ENCODE measurements at regions not wholly inside any gene's neighbourhood (a gene's known extent, or its start where the extent isn't known, plus 50 kb on each side); places are given as distances from the start of the nearest gene placed in this dataset.

DNA sequence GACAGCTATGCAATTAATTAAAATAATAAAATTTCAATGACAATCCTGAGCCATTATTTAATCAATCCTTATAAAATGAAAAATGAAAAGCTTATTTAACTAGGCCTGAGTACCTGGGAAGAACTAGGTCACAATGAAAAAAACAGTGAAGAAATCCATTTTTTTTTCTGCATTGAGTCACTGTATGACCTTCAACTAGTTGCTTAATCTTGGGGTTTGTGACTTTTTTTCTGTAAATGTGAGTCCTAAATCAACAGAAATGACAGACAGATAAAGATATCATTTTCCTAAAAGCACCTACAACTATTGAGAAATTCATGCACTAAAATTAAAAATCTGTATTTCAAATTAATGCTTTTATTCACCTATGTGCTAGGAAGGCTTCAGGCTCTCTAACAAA is 96.8 kb downstream of the TMEM26 start:
- no peak overlapping the region for H3K27ac Mint-ChIP-seq
- H3K4me1 Mint-ChIP-seq, result no peaks in the 10 kb centered on the region
- H3K36me3 Mint-ChIP-seq, result no peaks in the 10 kb centered on the region
- DNase-seq, result no peak
- no peak overlapping the region for H3K4me3 Mint-ChIP-seq
- H3K9me3 Mint-ChIP-seq, result no peaks in the 10 kb centered on the region
- ATAC-seq (ENCODE audit: low read depth in 2 of 2), result no peak
- H3K27me3 Mint-ChIP-seq, result peaks cover 5 to 16% (median 12%) of the 10 kb centered on the region in 3 donors

DNA sequence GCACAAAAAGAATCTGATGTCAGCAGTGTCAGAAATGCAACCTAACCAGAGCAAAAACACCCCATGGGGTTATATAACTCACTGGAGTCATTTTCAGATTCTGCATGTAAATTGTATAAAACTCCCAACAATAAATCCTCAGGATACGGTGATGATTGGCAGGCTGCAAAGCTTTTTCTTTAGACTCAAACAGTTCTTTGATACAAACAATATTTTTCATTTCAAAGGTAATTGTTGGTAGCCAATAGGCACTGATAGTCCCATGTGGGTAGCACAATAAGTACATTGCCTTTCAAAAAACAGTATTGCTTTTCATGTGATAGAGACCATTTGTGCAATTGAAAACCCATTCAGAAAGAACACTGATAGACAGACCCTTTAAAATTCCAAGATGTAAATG is 98.0 kb downstream of the TMEM26 start:
- Mint-ChIP-seq H3K27me3 (peaks cover 5 to 16% (median 12%) of the 10 kb centered on the region in 3 donors), H3K4me1 (no peaks in the 10 kb centered on the region), H3K9me3 (no peaks in the 10 kb centered on the region), H3K27ac (no peak overlapping the region), H3K4me3 (no peak overlapping the region), H3K36me3 (no peaks in the 10 kb centered on the region)
- ATAC-seq (ENCODE audit: low read depth in 2 of 2) (no peak), DNase-seq (no peak)

DNA sequence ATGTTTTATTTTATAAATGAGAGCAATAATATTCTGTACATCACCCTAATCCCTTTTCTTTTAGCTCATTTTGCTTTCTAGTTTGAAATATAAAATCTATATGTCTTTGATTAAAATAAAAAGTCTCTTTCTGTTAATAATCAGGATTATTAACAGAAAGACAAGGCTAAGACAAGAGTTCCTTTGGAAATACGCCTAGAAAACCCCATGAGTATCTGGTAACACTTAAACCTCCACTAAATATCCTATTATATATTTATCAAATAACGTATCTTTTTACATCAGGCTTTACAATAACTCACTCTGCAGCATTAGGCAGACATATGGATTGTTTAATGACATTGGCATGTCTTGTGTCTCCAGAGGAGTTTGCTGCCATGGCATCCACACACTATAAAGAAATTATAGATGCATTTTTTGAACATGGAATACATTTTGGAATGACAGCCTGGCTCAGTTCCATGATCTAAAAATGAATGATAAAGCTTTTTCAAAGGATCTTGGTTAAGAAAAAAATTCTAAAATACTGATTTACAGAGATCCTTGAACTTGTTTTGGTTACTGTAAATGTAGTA is 98.7 kb downstream of the TMEM26 start:
- H3K9me3 Mint-ChIP-seq, result no peaks in the 10 kb centered on the region
- DNase-seq (no peak), ATAC-seq (ENCODE audit: low read depth in 2 of 2) (no peak)
- no peaks in the 10 kb centered on the region for H3K36me3 Mint-ChIP-seq
- no peak overlapping the region for H3K4me3 Mint-ChIP-seq
- H3K27ac Mint-ChIP-seq, result no peak overlapping the region
- H3K4me1 Mint-ChIP-seq, result no peaks in the 10 kb centered on the region
- H3K27me3 Mint-ChIP-seq, result peaks cover 5 to 16% (median 12%) of the 10 kb centered on the region in 3 donors

DNA sequence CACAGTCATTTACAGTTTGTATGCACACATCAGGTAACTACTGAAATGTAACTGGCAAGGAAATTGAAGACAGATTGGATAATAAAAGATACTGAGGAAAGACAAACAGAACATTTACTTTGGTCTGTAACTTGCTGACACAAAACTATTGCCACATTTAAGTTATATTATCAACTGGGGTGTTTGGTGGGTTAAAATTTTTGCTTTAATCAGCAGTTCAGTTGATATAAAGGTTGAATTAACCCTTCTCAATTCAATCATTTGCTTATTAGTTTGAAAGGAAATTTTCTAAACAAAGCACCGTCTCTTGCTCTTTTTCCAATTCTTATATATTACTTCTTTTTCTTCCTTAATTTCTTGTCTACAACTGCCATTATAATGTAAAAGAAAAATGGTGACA is 102.4 kb downstream of the TMEM26 start:
- Mint-ChIP-seq H3K9me3 (no peaks in the 10 kb centered on the region), H3K4me3 (no peak overlapping the region), H3K36me3 (no peaks in the 10 kb centered on the region), H3K27me3 (peaks cover 9 to 21% (median 19%) of the 10 kb centered on the region in 3 donors), H3K4me1 (no peaks in the 10 kb centered on the region), H3K27ac (no peak overlapping the region)
- DNase-seq (no peak), ATAC-seq (ENCODE audit: low read depth in 2 of 2) (no peak)

DNA sequence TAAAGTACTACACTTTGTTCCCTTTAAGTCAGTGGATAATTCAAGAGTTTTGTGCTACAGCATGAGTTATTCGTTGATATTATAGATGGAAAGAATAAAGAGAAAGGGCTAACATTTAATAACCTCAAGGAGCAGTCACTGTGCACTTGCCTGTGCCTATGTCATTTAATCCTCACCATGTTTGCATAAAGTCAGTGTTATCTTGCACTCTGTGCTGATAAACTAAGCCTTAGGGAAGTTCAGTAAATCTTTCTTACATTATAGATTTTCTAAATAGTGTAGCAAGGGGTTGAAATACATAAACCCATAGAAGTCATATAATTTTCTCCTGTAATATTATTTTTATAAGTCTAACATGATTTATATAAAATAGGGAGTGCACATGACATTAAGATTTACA is 103.1 kb downstream of the TMEM26 start:
- no peak for ATAC-seq (ENCODE audit: low read depth in 2 of 2)
- Mint-ChIP-seq H3K4me1 (no peaks in the 10 kb centered on the region), H3K27ac (no peak overlapping the region), H3K9me3 (no peaks in the 10 kb centered on the region), H3K27me3 (peaks cover 9 to 21% (median 19%) of the 10 kb centered on the region in 3 donors), H3K36me3 (no peaks in the 10 kb centered on the region), H3K4me3 (no peak overlapping the region)
- no peak for DNase-seq

DNA sequence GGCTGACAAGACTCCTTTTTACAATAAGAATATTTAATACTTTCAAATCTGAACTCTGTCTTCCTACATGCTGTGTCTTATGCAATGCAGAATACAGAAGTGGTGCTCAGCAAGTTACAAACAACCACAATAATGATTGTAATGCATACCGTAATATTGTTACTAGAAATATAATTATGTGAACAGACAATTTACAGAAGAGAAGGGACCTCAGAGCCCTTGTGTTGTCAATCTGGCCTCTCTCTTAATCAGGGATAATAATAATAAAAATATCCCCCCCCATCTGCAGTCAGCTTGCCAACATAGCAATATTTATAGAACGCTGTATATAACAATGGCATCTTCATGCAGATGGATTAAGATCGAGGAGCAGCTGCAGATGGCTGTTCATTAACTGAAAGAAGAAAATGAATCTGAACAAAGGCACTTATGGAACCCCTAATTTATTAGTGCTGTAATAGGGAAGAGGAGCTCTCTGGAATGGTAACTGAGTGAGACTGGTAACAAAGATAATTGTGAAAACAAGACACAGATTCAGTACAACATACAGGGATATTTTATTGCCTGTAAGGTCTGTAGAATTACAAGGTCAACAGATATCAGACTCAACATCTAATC is 106.3 kb downstream of the TMEM26 start:
- Mint-ChIP-seq H3K4me1 (no peaks in the 10 kb centered on the region), H3K27me3 (peaks cover 4 to 21% (median 8%) of the 10 kb centered on the region in 3 donors), H3K36me3 (peaks cover 0 to 7% of the 10 kb centered on the region in 2 donors), H3K27ac (no peak overlapping the region), H3K9me3 (peaks cover 0 to 10% (median 0%) of the 10 kb centered on the region in 7 donors), H3K4me3 (no peak overlapping the region)
- ATAC-seq (ENCODE audit: low read depth in 2 of 2) (no peak), DNase-seq (no peak)

DNA sequence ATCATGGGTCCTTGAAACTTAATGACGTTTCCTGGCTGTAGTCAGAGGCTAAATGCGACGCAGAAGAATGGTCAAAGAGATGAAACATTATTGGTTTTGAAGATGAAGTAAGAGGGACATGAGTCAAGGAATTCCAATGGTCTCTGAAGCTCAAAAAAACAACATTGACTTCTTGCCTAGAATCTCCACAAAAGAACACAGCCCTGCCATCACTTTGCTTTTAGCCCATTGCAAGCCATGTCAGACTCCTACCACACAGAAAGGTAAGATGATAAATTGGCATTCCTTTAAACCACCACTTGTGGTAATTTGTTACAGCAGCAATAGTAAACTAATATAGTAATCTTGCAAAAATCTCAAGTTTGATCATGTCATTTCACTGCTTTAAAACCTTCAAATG is 109.4 kb downstream of the TMEM26 start:
- ATAC-seq (ENCODE audit: low read depth in 2 of 2), result no peak
- no peak overlapping the region for H3K4me3 Mint-ChIP-seq
- H3K27me3 Mint-ChIP-seq, result peaks cover 4 to 21% (median 10%) of the 10 kb centered on the region in 3 donors
- H3K36me3 Mint-ChIP-seq, result peaks cover 0 to 7% of the 10 kb centered on the region in 2 donors
- peaks cover 0 to 10% (median 0%) of the 10 kb centered on the region in 7 donors for H3K9me3 Mint-ChIP-seq
- H3K4me1 Mint-ChIP-seq, result no peaks in the 10 kb centered on the region
- no peak for DNase-seq
- no peak overlapping the region for H3K27ac Mint-ChIP-seq

DNA sequence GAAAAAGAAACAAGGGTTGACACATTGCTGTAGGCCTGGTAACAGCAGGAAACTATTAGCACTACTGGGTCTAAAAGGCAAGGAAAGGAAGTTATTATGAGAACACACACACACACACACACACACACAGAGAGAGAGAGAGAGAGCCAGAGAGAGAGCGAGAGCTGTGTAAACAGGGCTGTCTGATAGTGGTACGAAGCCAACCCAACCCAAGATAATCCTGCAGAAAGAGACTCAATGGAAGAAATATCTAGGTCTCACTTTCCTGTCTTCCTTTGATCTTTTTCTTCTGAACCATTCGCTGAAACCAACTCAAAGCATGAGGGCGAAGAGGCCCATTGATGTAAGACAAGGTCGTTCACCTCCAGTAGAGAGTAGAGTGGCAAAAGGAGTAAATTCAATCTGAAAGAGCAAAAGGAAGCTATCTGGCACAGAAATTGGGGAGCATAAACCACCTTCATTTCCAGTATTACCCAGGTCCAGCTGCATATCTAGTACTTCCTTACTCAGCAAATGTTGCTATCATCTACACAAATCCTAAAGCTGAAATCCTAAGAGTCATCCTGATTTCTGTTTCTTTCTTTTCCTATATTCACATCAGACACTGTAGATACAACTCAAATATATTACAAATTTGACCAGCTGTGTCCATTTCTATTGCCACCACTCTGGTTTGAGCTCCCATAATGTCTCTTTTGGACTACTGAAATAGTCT is 110.2 kb downstream of the TMEM26 start:
- H3K36me3 Mint-ChIP-seq, result peaks cover 0 to 7% of the 10 kb centered on the region in 2 donors
- DNase-seq, result no peak
- ATAC-seq (ENCODE audit: low read depth in 2 of 2), result no peak
- H3K4me1 Mint-ChIP-seq, result no peaks in the 10 kb centered on the region
- H3K27ac Mint-ChIP-seq, result no peak overlapping the region
- H3K4me3 Mint-ChIP-seq, result no peak overlapping the region
- H3K27me3 Mint-ChIP-seq, result peaks cover 4 to 21% (median 10%) of the 10 kb centered on the region in 3 donors
- H3K9me3 Mint-ChIP-seq, result peaks cover 0 to 10% (median 0%) of the 10 kb centered on the region in 7 donors

DNA sequence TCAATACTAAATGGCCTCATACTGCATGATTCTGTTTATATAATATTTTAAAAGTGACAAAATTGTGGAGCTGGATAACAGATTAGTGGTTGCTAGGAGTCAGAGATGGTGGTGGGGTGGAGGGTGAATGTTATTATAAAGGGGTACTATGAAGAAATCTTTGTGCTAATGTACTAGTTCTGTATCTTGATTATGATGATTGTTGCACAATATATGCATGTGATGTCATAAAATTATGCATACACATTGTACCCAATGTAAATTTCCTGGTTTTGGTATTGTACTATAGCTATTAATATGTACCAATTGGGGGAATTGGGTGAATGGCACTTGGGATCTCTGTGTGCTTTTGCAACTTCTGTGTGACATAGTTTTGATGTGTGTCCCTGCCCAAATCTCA is 112.2 kb downstream of the TMEM26 start:
- no peak for ATAC-seq (ENCODE audit: low read depth in 2 of 2)
- Mint-ChIP-seq H3K27me3 (peaks cover 2 to 27% (median 11%) of the 10 kb centered on the region in 3 donors), H3K9me3 (peaks cover 0 to 10% (median 0%) of the 10 kb centered on the region in 7 donors), H3K4me3 (no peak overlapping the region), H3K36me3 (peaks cover 0 to 7% of the 10 kb centered on the region in 2 donors), H3K4me1 (no peaks in the 10 kb centered on the region), H3K27ac (no peak overlapping the region)
- no peak for DNase-seq

DNA sequence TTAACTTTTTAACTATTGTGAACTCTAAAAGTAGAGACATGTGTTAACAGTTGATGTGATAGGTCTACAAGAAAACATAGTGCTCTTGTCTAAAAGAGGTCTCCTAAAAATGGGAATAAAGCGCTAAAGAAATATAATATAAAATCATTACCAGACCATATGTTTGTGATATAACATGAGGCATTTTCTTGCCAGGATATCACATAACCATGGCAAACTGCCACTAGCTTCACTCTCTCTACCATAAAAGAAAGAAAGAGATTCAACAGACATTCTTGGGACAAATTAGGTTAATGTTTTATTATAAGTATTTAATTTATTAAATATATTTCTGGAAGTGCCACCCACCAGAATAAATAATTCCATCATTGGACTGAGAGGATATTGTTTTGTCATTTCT is 115.0 kb downstream of the TMEM26 start:
- peaks cover 5 to 19% (median 11%) of the 10 kb centered on the region in 3 donors for H3K27me3 Mint-ChIP-seq
- DNase-seq, result no peak
- no peak overlapping the region for H3K27ac Mint-ChIP-seq
- no peaks in the 10 kb centered on the region for H3K36me3 Mint-ChIP-seq
- H3K9me3 Mint-ChIP-seq, result peaks cover 0 to 6% (median 1%) of the 10 kb centered on the region in 7 donors
- no peak for ATAC-seq (ENCODE audit: low read depth in 2 of 2)
- no peaks in the 10 kb centered on the region for H3K4me1 Mint-ChIP-seq
- no peak overlapping the region for H3K4me3 Mint-ChIP-seq

DNA sequence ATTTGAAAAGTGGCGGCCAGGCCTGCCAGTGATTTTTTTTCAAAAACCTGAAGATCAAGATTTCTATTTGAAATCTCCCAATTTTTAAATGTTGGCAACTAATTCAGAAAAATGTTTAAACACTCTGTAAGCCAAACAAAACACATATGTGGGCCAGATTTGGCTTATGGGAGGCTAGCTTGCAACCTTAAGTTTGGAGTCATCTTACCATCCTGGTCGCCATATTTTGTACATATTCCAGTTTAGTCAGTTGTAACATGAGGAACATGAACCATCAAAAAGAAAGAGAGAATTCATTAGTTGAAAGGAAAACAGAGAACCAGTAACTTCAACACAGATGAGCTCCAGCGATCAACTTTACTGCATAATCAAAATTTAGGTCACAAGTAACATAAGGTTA is 115.4 kb downstream of the TMEM26 start:
- H3K9me3 Mint-ChIP-seq, result peaks cover 0 to 6% (median 3%) of the 10 kb centered on the region in 7 donors
- ATAC-seq (ENCODE audit: low read depth in 2 of 2), result no peak
- peaks cover 5 to 19% (median 11%) of the 10 kb centered on the region in 3 donors for H3K27me3 Mint-ChIP-seq
- H3K4me3 Mint-ChIP-seq, result no peak overlapping the region
- DNase-seq, result no peak
- H3K27ac Mint-ChIP-seq, result no peak overlapping the region
- no peaks in the 10 kb centered on the region for H3K4me1 Mint-ChIP-seq
- H3K36me3 Mint-ChIP-seq, result no peaks in the 10 kb centered on the region

DNA sequence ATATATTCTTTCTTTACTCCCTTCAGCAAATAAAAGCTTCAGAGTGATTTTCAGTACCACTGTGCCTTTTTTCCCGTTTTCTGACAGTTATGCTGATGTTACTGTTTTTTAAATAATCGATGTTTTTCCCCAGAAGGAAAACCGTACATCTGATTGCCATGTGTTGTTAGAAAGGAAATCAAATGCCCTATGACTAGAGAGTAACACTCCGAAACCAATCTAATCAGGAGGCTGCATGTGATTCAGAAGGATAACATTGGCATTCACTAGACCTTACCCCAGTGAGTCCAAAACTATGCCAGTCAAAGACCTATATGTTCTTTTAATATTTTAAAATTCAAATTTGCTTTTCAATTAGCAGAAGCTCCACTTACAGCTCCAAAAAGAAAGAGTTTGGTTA is 116.3 kb downstream of the TMEM26 start:
- no peak for DNase-seq
- H3K4me3 Mint-ChIP-seq, result no peak overlapping the region
- H3K4me1 Mint-ChIP-seq, result no peaks in the 10 kb centered on the region
- H3K27me3 Mint-ChIP-seq, result peaks cover 5 to 14% (median 11%) of the 10 kb centered on the region in 3 donors
- no peaks in the 10 kb centered on the region for H3K36me3 Mint-ChIP-seq
- peaks cover 0 to 6% (median 0%) of the 10 kb centered on the region in 7 donors for H3K9me3 Mint-ChIP-seq
- H3K27ac Mint-ChIP-seq, result no peak overlapping the region
- no peak for ATAC-seq (ENCODE audit: low read depth in 2 of 2)

DNA sequence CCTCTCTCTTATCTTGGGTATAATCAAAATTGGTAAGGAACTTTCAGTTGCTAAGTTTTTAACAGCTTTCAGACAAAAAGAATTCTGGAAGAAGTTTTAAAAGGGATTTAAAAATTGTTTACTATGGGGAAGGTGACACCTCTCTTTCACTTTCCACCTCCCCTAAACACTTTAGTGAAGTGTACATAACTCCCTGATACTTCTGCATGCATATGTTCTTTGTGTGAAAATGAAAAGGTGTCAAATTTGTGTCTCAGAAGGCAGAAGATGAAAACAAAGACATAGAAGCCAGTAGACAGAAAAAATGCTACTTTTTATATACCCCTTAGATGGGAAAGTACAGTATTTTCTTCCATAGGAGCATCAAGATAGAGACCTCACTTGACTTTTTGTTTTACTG is 117.8 kb downstream of the TMEM26 start:
- Mint-ChIP-seq H3K27me3 (peaks cover 5 to 14% (median 11%) of the 10 kb centered on the region in 3 donors), H3K9me3 (peaks cover 1 to 15% (median 6%) of the 10 kb centered on the region in 7 donors), H3K4me3 (no peak overlapping the region), H3K36me3 (peaks cover 0 to 6% of the 10 kb centered on the region in 2 donors), H3K4me1 (no peaks in the 10 kb centered on the region), H3K27ac (no peak overlapping the region)
- no peak for ATAC-seq (ENCODE audit: low read depth in 2 of 2)
- DNase-seq, result no peak

DNA sequence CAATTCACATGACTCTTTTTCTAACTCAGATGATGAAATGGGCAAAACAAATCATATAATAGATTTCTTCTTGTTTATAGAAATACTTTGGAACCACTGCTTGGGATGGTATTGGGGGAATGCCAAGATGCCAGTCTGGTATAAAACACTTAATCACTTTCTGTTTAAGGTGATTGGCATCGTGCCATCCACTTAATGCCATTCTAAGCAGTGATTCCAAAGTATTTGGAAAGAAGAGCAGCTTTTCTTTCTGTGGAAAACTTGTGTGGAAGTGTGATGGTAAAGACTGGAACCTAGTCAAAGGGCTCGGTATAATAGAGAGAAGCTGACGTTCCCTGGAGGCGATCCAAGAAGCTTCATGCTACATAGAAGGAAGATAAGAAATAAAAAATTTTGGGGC is 120.6 kb downstream of the TMEM26 start:
- no peak overlapping the region for H3K4me3 Mint-ChIP-seq
- no peak for ATAC-seq (ENCODE audit: low read depth in 2 of 2)
- DNase-seq, result no peak
- H3K36me3 Mint-ChIP-seq, result peaks cover 0 to 9% of the 10 kb centered on the region in 2 donors
- peaks cover 6 to 36% (median 22%) of the 10 kb centered on the region in 7 donors for H3K9me3 Mint-ChIP-seq
- H3K27ac Mint-ChIP-seq, result no peak overlapping the region
- H3K4me1 Mint-ChIP-seq, result no peaks in the 10 kb centered on the region
- peaks cover 5 to 12% (median 10%) of the 10 kb centered on the region in 3 donors for H3K27me3 Mint-ChIP-seq
